ENCODE measurements at regions not wholly inside any gene's neighbourhood (a gene's known extent, or its start where the extent isn't known, plus 50 kb on each side); places are given as distances from the start of the nearest gene placed in this dataset.

- TF ChIP-seq, protein P1, sequence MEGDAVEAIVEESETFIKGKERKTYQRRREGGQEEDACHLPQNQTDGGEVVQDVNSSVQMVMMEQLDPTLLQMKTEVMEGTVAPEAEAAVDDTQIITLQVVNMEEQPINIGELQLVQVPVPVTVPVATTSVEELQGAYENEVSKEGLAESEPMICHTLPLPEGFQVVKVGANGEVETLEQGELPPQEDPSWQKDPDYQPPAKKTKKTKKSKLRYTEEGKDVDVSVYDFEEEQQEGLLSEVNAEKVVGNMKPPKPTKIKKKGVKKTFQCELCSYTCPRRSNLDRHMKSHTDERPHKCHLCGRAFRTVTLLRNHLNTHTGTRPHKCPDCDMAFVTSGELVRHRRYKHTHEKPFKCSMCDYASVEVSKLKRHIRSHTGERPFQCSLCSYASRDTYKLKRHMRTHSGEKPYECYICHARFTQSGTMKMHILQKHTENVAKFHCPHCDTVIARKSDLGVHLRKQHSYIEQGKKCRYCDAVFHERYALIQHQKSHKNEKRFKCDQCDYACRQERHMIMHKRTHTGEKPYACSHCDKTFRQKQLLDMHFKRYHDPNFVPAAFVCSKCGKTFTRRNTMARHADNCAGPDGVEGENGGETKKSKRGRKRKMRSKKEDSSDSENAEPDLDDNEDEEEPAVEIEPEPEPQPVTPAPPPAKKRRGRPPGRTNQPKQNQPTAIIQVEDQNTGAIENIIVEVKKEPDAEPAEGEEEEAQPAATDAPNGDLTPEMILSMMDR (IDR thresholded peaks at IDR 0.05): no peak
- no peak for TF ChIP-seq POLR2A (IDR thresholded peaks at IDR 0.05)
These were observed 443.9 kb downstream of the TMEM114 start for GRCh38 chr16:8146256-8147012.

Measured in adrenal gland (tissue), 5 donors.